Naive B cell (primary cell): ENCODE measurements at regions not wholly inside any gene's neighbourhood (a gene's known extent, or its start where the extent isn't known, plus 50 kb on each side); places are given as distances from the start of the nearest gene placed in this dataset.

Experiments used
- ATAC-seq, 2 donors: fragments of 150-1000 bp; cut with Tn5 transposase; 2 replicates each; pipeline ENCODE4 v1.10.0; 2021; ENCODE audit warnings: low read depth in 2 of 2, mild to moderate bottlenecking in 2 of 2, moderate library complexity in 2 of 2
- DNase-seq: peaks from one replicate; pipeline ENCODE4 v3.0.0; 2022
- H3K27ac Mint-ChIP-seq, 6 donors: one replicate each; pipeline ENCODE4 v1.8.0; 2020 to 2022; ENCODE audit warnings: mild to moderate bottlenecking in 6 of 6, mixed read lengths in 6 of 6, moderate library complexity in 5 of 6, inconsistent platforms in 2 of 6
- H3K27me3 Mint-ChIP-seq, 3 donors: one replicate each; pipeline ENCODE4 v1.8.0; 2021 to 2022; ENCODE audit warnings: mixed read lengths in 3 of 3, mild to moderate bottlenecking in 1 of 3
- H3K36me3 Mint-ChIP-seq, 2 donors: one replicate each; pipeline ENCODE4 v1.8.0; 2020 to 2022; ENCODE audit warnings: mixed read lengths in 2 of 2, inconsistent platforms in 1 of 2, mild to moderate bottlenecking in 1 of 2
- H3K4me1 Mint-ChIP-seq, 3 donors: one replicate each; pipeline ENCODE4 v1.8.0; 2020 to 2022; ENCODE audit warnings: mixed read lengths in 3 of 3, inconsistent platforms in 1 of 3, mild to moderate bottlenecking in 1 of 3, moderate library complexity in 1 of 3
- H3K4me3 Mint-ChIP-seq, 8 donors: one replicate each; pipeline ENCODE4 v1.8.0; 2020 to 2022; ENCODE audit warnings: mild to moderate bottlenecking in 8 of 8, mixed read lengths in 8 of 8, moderate library complexity in 8 of 8, inconsistent platforms in 2 of 8
- H3K9me3 Mint-ChIP-seq, 7 donors: one replicate each; pipeline ENCODE4 v1.8.0; 2020 to 2022; ENCODE audit warnings: mixed read lengths in 7 of 7, mild to moderate bottlenecking in 5 of 7, inconsistent platforms in 2 of 7, moderate library complexity in 1 of 7

DNA sequence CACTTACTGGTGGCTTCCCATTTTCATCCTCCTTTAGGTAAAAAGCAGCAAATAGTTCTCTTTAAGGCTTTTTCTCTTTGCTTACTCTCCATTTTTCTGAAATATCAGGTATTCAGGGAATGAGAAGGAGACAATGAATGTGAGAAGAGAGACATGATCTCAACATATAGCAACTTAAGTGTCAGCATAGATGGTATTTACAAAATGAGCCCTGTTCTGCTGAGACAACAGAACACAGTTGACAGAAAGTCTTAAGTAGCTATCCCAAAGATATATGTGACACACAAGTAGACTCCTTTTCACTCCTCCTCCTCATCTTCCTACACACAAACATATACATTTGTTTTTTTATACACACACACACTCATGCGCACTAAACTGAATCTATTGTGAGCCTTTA is 649.3 kb upstream of the WWC1 start:
- Mint-ChIP-seq H3K4me1 (no peaks in the 10 kb centered on the region), H3K4me3 (no peak overlapping the region), H3K27ac (no peak overlapping the region), H3K36me3 (no peaks in the 10 kb centered on the region), H3K9me3 (peaks cover 0 to 8% (median 0%) of the 10 kb centered on the region in 7 donors), H3K27me3 (no peaks in the 10 kb centered on the region)
- DNase-seq, result no peak
- ATAC-seq, result no peak

DNA sequence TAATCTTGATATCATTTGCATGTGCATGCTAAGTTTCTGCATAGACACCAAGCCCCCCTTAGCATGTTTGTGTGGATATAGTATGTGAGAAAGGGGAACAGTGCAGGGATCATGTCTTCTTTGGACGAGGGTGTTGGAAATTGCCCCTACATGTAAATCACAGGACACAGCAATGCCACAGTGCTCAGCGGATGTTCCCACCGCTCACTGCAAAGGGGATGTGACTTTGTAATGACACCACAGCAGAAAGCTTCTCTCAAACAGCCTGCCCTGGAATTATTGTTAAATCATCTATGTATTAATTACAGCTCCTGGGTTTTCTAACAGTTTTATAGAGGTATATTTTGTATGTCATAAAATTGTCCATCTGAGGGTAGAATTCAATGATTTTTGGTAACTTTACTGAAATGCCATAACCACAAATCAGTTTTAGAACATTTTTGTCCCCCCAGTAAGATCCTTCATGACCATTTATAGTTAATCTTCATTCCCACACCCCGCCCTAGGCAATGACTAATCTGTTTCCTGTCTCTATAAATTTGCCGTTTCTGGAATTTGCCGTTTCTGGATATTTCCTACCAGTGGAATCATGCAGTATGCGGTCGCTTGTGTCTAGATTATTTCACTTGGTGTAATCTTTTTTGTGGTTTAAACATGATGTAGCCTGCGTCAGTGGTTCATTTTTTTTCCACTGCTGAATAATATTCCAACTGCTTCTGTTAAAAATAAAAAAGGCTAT is 648.5 kb upstream of the WWC1 start:
- H3K27ac Mint-ChIP-seq, result no peak overlapping the region
- H3K27me3 Mint-ChIP-seq, result no peaks in the 10 kb centered on the region
- DNase-seq (no peak), ATAC-seq (no peak)
- H3K36me3 Mint-ChIP-seq, result no peaks in the 10 kb centered on the region
- H3K9me3 Mint-ChIP-seq, result peaks cover 0 to 8% (median 0%) of the 10 kb centered on the region in 7 donors
- no peak overlapping the region for H3K4me3 Mint-ChIP-seq
- H3K4me1 Mint-ChIP-seq, result no peaks in the 10 kb centered on the region

DNA sequence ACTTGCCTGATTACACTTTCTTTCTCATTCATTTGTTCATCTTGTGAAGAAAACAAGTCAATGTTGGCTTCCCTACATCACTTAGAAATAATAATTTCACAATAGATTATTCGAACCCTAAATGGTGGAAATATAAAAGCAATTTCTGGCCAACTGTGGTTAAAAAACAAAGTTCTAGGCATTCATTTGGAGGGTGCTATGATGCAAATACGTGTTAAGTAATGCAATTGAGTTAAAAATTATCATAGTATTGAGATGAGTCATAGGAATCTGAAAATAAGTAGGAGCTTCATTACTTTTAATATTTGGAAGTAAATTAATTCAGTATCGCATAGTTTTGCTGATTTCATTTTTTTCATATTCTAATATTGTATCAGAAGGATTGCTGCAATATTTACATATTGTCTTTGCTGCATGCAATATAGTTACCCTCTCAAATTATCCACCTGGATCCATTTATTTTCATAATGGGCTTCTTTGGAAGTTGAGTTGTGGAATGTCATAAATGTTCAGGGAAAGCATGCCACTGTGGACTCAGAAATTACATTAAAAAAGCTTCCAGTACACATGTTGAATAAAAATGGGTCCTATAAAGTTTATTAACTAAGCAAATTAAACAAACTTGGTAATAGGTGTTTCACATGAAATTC is 647.7 kb upstream of the WWC1 start:
- no peak for ATAC-seq
- no peaks in the 10 kb centered on the region for H3K4me1 Mint-ChIP-seq
- no peak overlapping the region for H3K4me3 Mint-ChIP-seq
- H3K9me3 Mint-ChIP-seq, result peaks cover 0 to 8% (median 0%) of the 10 kb centered on the region in 7 donors
- H3K36me3 Mint-ChIP-seq, result no peaks in the 10 kb centered on the region
- H3K27ac Mint-ChIP-seq, result no peak overlapping the region
- no peak for DNase-seq
- H3K27me3 Mint-ChIP-seq, result no peaks in the 10 kb centered on the region

DNA sequence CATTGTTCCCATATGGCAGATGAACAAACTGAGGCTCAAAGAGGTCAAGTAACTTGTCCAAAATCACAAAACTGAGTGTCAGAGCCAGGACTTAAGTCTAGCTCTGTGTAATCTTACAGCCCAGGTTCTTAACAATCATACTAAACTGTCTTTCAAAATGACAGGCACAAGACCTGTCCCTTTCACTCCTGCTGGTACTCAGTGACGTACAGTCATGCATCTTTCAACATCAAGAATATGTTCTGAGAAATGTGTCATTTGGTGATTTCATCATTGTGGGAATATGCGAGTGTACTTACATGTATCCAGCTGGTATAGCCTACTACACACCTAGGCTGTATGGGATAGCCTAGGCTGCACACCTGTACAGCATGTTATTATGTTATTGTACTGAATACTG is 646.8 kb upstream of the WWC1 start:
- no peaks in the 10 kb centered on the region for H3K27me3 Mint-ChIP-seq
- ATAC-seq (no peak), DNase-seq (no peak)
- peaks cover 0 to 8% (median 0%) of the 10 kb centered on the region in 7 donors for H3K9me3 Mint-ChIP-seq
- H3K4me3 Mint-ChIP-seq, result no peak overlapping the region
- H3K27ac Mint-ChIP-seq, result no peak overlapping the region
- H3K36me3 Mint-ChIP-seq, result no peaks in the 10 kb centered on the region
- H3K4me1 Mint-ChIP-seq, result no peaks in the 10 kb centered on the region

DNA sequence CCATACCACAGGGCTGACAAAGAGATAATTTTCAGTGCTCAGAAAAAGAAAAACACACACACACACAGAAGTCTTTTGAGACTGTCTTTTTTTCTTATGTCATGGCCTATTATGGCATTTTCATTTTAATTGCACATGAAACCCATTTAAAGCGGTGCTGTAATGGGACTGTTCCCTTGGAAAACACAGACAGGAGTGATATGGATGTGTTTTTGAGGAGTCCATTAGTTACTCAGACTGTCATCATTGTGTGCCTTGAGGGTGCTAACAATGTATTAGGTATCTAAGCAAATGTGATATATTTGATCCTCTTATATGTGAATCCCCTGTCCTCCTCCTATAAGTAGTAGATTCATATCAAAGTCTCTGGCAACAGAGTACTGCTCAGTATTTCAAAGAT is 642.0 kb upstream of the WWC1 start:
- H3K27ac Mint-ChIP-seq, result no peak overlapping the region
- ATAC-seq (no peak), DNase-seq (no peak)
- H3K4me3 Mint-ChIP-seq, result no peak overlapping the region
- no peaks in the 10 kb centered on the region for H3K27me3 Mint-ChIP-seq
- H3K9me3 Mint-ChIP-seq, result peaks cover 0 to 4% (median 0%) of the 10 kb centered on the region in 7 donors
- H3K36me3 Mint-ChIP-seq, result no peaks in the 10 kb centered on the region
- H3K4me1 Mint-ChIP-seq, result no peaks in the 10 kb centered on the region

DNA sequence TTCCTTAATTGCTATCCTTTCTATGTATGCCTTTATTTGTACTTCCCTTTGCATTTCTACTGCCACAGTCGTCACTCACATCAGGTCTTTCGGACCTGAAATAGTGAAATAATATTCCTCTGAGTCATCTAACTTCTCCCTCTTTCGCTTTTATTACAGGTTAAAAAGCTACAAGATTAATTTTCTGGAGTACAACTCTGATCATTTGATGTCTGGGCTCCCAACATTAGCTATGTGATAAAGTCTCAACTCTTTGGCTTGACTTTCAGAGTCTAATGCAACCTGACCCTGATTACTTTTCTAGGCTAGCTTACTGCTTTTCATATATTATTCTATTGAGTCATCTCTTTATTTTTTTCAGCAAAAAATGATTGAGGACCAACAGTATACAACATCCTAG is 638.8 kb upstream of the WWC1 start:
- DNase-seq, result no peak
- Mint-ChIP-seq H3K27ac (no peak overlapping the region), H3K9me3 (peaks cover 0 to 4% (median 0%) of the 10 kb centered on the region in 7 donors), H3K36me3 (no peaks in the 10 kb centered on the region), H3K4me3 (no peak overlapping the region), H3K4me1 (no peaks in the 10 kb centered on the region), H3K27me3 (no peaks in the 10 kb centered on the region)
- ATAC-seq, result no peak

DNA sequence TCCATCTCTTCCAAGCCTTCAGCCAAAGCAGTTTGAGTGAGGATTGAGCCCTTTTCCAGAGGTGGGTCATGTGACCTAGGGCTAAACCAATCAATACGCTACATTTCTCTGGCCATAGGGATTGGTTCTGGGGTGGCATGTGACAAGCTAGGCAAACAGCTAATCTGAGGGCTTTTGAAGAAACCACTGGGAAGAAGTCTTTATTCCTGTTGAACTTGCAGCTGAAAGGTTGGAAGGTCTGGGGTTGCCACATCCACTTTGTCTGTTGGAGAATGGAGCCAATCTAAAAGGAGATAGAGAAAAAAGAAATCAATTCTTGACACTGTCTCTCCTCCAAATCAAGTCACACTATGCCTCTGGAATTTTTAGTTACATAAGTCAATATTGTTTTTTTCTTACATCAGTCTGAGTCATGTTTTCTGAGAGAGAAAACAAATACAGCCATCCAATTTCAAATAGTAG is 637.8 kb upstream of the WWC1 start:
- ATAC-seq (no peak), DNase-seq (no peak)
- Mint-ChIP-seq H3K9me3 (peaks cover 0 to 4% (median 0%) of the 10 kb centered on the region in 7 donors), H3K36me3 (no peaks in the 10 kb centered on the region), H3K4me1 (no peaks in the 10 kb centered on the region), H3K4me3 (no peak overlapping the region), H3K27me3 (no peaks in the 10 kb centered on the region), H3K27ac (no peak overlapping the region)

DNA sequence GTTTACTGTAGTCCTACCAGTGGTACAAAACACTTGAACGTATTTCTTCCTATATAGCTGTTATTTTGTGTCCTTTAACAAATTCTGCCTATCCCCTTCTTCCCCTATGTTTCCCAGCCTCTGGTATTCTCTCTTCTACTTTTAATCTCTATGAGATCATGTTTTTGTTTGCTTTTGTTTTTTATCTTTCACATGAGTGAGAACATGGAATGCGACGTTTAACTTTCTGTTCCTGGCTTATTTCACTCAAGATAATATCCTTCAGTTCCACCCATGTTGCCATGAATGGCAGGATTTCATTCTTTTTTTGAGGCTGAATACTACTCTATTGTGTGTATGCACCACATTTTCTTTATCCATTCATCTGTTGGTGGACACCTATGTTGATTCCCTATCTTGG is 634.4 kb upstream of the WWC1 start:
- H3K4me3 Mint-ChIP-seq, result no peak overlapping the region
- H3K4me1 Mint-ChIP-seq, result no peaks in the 10 kb centered on the region
- H3K36me3 Mint-ChIP-seq, result no peaks in the 10 kb centered on the region
- peaks cover 0 to 4% (median 0%) of the 10 kb centered on the region in 7 donors for H3K9me3 Mint-ChIP-seq
- H3K27me3 Mint-ChIP-seq, result no peaks in the 10 kb centered on the region
- no peak overlapping the region for H3K27ac Mint-ChIP-seq
- ATAC-seq (no peak), DNase-seq (no peak)

DNA sequence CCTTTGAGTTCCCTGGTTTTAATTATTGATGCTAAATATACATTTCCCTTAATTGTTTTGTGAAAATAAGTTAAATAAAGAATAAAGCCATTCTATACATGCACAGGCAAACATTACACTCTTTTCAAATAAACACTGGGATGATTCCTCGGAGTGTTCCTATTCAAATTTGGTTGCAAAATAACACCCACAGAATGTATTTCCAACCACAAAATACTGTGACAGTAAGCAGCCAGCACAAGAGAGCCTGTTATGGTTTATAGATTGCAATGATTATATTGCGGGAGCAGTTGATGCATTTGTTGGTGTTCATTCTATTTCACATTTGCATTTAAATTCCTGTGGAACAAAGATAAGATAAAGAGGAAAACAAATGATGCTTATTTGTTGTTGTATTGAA is 632.6 kb upstream of the WWC1 start:
- Mint-ChIP-seq H3K4me1 (no peaks in the 10 kb centered on the region), H3K9me3 (peaks cover 0 to 4% (median 0%) of the 10 kb centered on the region in 7 donors), H3K36me3 (no peaks in the 10 kb centered on the region), H3K27me3 (no peaks in the 10 kb centered on the region), H3K4me3 (no peak overlapping the region), H3K27ac (no peak overlapping the region)
- ATAC-seq (no peak), DNase-seq (no peak)

DNA sequence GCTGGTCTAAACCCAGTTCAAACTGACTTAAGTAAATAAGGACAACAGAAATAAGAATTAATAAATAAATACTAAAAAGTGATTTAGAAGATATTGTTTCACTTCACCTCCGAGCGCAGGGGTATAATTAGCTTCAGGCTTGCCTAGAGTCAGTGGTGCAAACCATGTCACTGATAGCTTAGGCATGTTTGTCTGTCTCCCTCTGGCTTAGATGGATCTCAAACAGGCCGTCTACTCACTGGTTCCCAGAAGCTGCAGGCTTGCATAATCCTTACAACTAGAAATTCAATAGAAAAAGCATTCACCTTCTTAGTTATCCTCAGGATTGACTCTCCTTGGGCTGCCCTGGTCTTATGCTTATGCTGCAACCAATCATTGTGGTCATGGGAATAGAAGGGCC is 629.8 kb upstream of the WWC1 start:
- no peak for DNase-seq
- Mint-ChIP-seq H3K4me1 (no peaks in the 10 kb centered on the region), H3K36me3 (no peaks in the 10 kb centered on the region), H3K4me3 (no peak overlapping the region), H3K27ac (no peak overlapping the region), H3K27me3 (no peaks in the 10 kb centered on the region), H3K9me3 (peaks cover 0 to 4% (median 0%) of the 10 kb centered on the region in 7 donors)
- no peak for ATAC-seq

DNA sequence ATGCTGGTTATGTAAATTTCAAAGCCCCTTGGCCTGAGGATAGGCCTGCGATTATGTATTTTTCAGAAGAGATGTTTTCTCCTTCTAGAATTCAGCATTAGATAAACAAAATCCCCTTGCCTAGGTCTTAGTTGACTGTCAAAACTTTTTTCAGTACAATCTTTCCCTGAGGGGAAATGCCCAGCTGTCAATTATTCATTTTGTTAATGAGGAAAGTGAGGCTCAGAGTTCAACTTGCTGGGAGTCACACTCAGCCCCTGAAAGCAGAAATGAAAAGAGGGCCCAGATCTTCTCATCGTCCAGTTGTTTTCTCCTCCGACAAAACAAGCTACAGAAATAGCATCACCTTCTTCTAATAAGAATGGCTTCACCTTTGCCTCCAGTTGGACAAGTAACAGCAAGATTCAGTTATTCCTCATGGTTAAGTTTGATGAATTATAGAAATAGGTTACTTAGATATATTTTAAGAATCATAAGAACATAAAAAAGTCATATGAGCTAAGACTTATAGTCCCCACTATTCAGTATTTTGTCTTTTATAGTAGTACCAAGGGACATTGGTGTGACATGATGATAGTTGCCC is 627.1 kb upstream of the WWC1 start:
- Mint-ChIP-seq H3K27ac (no peak overlapping the region), H3K9me3 (peaks cover 0 to 1% (median 0%) of the 10 kb centered on the region in 7 donors), H3K36me3 (no peaks in the 10 kb centered on the region), H3K4me1 (no peaks in the 10 kb centered on the region), H3K4me3 (no peak overlapping the region), H3K27me3 (no peaks in the 10 kb centered on the region)
- ATAC-seq (no peak), DNase-seq (no peak)

DNA sequence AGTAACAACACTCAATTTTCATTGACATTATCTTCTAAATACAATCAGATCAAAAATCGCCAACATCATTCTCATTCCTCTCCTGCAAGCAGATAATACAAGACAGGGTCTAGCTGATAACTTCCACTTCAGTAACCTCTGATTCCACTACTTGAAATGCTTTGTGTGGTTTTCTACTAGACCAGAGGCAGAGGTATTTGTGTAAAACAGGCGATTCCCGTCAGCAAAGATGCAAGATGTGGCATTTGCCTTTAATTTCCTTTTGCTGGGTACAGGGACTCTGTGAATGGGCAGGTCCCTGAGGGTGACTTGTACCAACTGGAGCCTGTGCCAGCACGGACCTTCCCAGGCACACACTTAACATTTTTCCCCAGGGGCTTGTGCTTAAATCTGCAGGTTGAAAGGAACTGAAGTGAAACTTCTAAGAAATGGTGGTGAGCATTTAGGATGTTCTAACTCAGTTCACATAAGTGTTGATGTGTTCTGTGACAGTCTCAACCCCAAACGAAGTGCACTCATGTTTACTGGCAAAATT is 625.5 kb upstream of the WWC1 start:
- Mint-ChIP-seq H3K4me1 (no peaks in the 10 kb centered on the region), H3K27ac (no peak overlapping the region), H3K36me3 (no peaks in the 10 kb centered on the region), H3K4me3 (no peak overlapping the region), H3K9me3 (peaks cover 0 to 1% (median 0%) of the 10 kb centered on the region in 7 donors), H3K27me3 (no peaks in the 10 kb centered on the region)
- DNase-seq (no peak), ATAC-seq (no peak)

DNA sequence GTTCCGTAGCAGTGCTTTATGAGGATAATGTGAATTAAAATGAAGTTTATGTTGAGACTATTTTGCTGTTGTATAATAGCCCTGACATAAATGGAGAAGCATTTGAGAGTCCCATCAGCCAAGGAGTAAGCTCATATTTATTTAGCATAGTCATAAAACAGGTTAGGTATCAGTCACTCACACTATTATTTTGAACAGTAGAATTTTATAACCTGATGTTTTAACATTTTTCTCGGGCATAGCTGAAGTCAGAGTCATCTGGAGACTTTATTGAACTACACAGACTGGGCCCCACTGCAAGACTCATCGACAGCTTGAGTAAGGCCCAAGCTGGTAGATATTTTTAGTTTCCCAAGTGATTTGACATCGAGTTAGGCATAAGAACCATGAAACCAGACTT is 620.3 kb upstream of the WWC1 start:
- Mint-ChIP-seq H3K4me3 (no peak overlapping the region), H3K4me1 (no peaks in the 10 kb centered on the region), H3K36me3 (no peaks in the 10 kb centered on the region), H3K27ac (no peak overlapping the region), H3K9me3 (peaks cover 0 to 3% (median 1%) of the 10 kb centered on the region in 7 donors), H3K27me3 (no peaks in the 10 kb centered on the region)
- DNase-seq, result no peak
- no peak for ATAC-seq

DNA sequence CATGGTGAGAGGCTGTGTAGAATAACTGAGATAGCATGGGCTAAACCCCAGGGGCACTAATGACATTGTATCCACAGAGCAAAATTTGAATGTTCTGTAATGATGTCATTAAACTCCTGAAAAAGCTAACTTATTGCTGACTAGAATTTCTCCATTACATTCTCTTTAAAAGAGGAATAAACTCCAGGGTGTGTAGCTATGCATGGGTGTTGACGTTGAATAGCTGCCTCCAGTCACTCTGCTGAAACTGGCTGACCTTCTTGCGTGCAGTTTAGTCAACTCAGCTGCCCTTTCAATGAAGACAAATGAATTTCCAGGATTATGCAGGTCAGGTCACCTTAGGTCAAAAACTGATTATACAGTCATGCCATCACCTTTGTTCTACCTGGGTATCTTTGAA is 617.5 kb upstream of the WWC1 start:
- no peak for ATAC-seq
- Mint-ChIP-seq H3K9me3 (peaks cover 0 to 7% (median 4%) of the 10 kb centered on the region in 7 donors), H3K4me1 (no peaks in the 10 kb centered on the region), H3K4me3 (no peak overlapping the region), H3K27me3 (no peaks in the 10 kb centered on the region), H3K36me3 (no peaks in the 10 kb centered on the region), H3K27ac (no peak overlapping the region)
- DNase-seq, result no peak
